ENCODE measurements at regions not wholly inside any gene's neighbourhood (a gene's known extent, or its start where the extent isn't known, plus 50 kb on each side); places are given as distances from the start of the nearest gene placed in this dataset.

- peak; percentile 6 for DNase-seq (ENCODE audit: low spot score)
Measured at GRCh38 chr18:34978533-34978893, 62.7 kb upstream of the MAPRE2 start.

- peak; percentile 93 for DNase-seq (ENCODE audit: low spot score)
Measured at GRCh38 chr18:34978953-34979608, 62.1 kb upstream of the MAPRE2 start.

GRCh38 chr18:34981487-34981886, 59.7 kb upstream of the MAPRE2 start:
- no peak for DNase-seq (ENCODE audit: low spot score)

GRCh38 chr18:34985963-34986362, 55.2 kb upstream of the MAPRE2 start:
- no peak for DNase-seq (ENCODE audit: low spot score)

- no peak for DNase-seq (ENCODE audit: low spot score)
Measured at GRCh38 chr18:34990597-34990996, 50.6 kb upstream of the MAPRE2 start.

GRCh38 chr18:34991152-34991551, 50.1 kb upstream of the MAPRE2 start:
- DNase-seq (ENCODE audit: low spot score) = peak; percentile 41
